ENCODE measurements at regions not wholly inside any gene's neighbourhood (a gene's known extent, or its start where the extent isn't known, plus 50 kb on each side); places are given as distances from the start of the nearest gene placed in this dataset.
"Not testable (repeated sequence)": the region's sequence is repeated elsewhere in the genome, so short reads cannot be mapped to it uniquely, and the experiment has no call there.

- DNase-seq, result no peak
Observed at GRCh38 chr6:119713903-119714302, 364.3 kb upstream of the MAN1A1 start.

- no peak for DNase-seq
Observed at GRCh38 chr6:119686644-119687043, 337.1 kb upstream of the MAN1A1 start.

- DNase-seq, result no peak
Observed at GRCh38 chr6:119686240-119686639, 336.7 kb upstream of the MAN1A1 start.

- DNase-seq, result no peak
Observed at GRCh38 chr6:119683671-119684070, 334.1 kb upstream of the MAN1A1 start.

DNA sequence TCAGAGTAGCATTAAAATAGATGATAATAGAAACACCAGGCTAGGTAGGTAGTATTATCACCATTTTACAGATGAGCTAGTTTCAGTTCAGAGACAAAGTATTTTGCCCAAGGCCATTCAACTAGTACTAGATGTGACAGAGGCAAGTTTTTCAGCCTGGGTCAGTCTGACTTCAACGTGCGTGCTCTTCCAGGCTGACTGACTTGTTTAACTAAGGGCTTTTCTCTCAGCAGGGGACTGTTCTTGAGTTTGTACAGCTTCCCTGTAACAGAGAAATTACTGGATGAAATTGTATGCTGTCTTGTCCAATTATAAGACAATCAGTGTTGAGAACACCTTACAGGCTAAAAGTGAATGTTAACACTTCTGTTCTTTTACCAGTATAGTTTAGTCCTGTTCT is 333.5 kb upstream of the MAN1A1 start:
- DNase-seq, result no peak

GRCh38 chr6:119678961-119679360 is 329.4 kb upstream of the MAN1A1 start:
- no peak for DNase-seq

DNA sequence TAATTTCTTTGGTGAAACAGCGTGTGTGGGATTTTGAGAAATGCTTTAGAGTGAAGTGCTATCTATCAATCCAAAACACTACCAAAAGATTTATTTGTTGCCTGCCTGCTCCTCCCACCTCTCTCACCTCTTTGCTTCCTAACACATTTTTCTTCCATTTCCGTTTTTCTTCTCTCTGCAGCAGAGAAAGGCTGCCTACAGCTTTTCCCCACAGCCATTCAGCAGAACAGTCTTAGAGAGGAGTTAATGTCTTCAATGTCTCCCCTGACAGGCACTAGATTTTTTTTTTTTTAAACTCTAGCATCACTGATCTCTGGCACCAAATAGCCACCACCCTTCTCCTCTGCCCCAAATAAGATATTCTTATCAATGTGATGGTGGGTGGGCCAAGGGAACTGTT is 327.8 kb upstream of the MAN1A1 start:
- no peak for DNase-seq

GRCh38 chr6:119676961-119677360 is 327.4 kb upstream of the MAN1A1 start:
- DNase-seq, result no peak

DNA sequence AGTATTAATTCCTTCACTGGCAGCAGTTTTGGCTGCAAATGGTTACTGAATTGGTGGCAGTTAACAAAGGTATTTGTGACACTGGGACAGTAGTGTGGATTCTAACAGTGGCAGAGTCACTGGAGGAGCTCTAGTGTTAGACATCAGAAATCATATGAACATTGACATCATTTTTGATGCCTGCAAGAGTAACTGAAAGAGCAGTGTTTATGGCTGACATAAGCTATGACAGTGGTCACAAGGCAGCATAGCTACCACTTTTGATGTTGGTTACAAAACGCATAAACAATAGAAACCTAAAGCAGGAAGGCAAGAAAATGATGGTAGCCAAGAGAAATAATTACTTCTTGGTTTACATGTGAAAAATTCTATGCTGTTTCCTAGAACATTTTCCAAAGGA is 326.7 kb upstream of the MAN1A1 start:
- no peak for DNase-seq

DNA sequence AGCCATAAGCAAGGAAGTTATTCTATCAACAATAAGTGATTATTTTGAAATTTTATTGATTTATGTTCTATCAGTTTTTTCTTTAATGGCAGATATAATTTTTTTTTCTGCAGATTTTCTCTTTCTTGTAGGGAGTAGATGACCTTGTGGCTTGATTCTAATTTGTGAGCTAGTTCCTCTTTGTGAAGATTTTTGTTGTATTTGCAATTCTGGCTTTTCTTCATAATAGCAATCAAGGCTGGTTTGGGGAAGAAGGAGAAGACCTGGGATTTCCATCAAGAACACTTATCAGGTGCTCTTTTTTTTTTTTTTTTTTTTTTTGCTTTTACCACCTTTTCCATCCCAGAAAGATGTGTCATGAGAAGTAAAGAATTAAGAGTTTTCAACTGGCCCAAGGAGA is 324.2 kb upstream of the MAN1A1 start:
- no peak for DNase-seq

- no peak for DNase-seq
Observed at GRCh38 chr6:119672725-119673124, 323.2 kb upstream of the MAN1A1 start.

- DNase-seq, result no peak
Observed at GRCh38 chr6:119671105-119671504, 321.5 kb upstream of the MAN1A1 start.

- DNase-seq, result no peak
Observed at GRCh38 chr6:119669221-119669620, 319.7 kb upstream of the MAN1A1 start.

DNA sequence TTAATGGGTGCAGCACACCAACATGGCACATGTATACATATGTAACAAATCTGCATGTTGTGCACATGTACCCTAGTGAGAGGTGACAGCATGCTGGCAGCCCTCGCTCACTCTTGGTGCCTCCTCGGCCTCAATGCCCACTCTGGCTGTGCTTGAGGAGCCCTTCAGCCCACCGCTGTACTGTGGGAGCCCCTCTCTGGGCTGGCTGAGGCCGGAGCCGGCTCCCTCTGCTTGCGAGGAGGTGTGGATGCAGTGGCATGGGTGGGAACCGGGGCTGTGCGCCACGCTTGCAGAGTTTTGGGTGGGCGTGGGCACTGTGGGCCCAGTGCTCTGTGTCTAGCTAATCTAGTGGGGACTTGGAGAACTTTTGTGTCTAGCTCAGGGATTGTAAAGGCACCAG is 315.9 kb upstream of the MAN1A1 start:
- not testable (repeated sequence) for DNase-seq

DNA sequence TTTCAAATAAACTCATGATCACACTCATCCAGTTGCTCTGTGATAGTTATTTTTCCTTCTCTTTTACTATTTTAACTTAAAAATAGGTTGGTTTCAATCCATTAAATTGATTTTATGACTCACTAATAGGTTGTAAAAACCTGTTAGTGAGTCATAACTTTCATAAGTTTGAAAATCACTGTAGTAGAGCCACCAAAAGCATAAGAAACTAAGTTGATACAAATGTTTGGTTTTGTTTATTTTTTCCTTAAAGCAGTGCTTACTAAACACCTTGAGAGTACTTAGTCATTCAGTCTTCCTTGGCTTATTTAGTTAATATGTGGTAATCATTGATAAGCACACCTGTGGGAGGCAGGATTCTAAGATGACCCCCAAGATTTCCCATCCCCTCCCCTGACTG is 312.1 kb upstream of the MAN1A1 start:
- no peak for DNase-seq

DNA sequence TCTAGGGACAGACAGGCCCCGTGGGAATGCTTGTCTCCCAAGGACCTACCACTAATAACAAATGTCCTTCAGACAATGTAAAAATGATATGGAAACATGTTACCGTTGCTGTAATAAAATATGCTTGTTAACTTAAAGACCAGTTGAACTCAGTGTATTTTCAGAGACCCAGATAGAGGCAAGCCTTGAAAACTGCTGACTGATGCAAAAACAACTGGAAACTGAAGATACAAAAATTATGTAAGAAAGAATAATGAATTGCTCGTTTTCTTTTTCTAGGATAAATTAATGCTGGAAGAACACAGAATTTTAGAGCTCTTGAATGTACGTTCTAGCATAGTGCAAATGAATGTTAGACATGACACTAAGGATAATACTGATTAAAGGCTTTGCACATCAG is 311.5 kb upstream of the MAN1A1 start:
- no peak for DNase-seq

DNA sequence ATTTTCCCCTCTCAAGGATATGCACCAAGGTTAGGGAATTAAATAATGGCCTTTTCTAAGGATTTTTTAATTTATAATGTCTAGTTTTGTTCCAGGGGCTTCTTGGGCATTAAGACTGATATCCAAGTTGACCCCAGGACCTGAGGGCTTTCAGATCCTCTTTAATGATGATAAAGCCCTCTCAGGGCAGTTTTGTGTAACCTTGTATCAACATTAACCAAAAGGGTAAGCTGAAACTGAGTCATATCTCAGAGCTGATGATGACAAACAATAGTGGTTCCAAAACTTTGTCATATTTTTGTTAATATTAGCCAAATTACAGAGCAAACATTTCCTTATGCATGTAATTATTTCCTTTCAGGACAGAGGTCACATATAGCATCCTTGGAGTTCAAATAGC is 309.4 kb upstream of the MAN1A1 start:
- DNase-seq, result no peak

- DNase-seq, result no peak
Observed at GRCh38 chr6:119655124-119655523, 305.6 kb upstream of the MAN1A1 start.

DNA sequence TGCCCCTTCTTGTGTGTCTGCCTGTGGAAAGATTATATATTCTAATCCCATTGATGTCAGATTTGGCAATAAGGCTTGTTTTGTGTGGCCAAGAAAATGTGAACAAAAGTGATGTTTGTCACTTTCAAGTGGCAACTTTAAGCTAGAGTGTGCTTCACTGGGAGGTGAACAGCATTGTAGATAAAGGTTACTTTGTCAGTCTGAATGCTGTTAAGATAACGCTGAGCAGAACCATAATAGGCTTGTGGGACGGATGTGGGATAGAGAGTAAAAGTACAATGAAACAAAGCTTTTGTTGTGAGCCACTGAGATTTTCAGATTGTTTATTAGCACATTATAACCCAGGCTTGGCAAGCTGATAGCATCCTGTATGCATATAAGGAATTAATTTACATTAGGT is 303.8 kb upstream of the MAN1A1 start:
- DNase-seq, result no peak

DNA sequence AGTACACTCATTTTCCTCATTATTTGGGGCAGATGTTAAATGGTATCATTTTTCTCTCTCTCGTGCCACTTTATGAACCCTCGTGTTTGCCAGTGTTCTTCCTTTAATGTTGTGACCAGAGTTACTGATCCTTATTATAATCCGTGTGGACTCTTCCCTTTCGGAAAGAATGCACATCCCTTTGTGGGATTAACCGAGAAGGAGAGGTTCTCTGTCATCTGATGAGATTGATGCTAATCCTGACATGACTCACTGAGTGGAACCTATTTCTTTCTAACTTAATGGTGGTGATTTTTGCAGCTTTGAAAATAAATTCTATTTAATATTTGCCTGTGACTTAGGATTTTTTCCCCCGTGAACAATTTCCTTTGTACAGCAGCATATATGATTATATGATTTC is 300.0 kb upstream of the MAN1A1 start:
- DNase-seq, result no peak

DNA sequence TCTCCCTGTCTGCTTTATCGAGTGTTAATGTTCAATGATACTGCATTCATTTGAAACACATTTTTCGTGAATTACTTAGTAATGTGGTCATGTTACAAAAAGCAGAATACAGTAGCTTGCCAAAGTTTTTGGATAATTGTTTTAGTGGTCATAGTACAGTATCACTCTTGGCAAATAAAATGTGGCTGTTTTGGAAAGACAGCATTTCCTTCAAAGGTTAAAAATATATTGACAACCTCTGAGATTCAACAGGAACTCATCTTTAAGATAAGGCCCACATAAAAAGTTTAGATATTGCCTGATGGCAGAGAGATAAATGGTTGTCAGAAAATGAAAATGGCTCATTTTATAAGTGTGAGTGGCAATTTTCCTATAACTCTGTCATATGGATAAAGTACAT is 297.7 kb upstream of the MAN1A1 start:
- DNase-seq, result no peak

DNA sequence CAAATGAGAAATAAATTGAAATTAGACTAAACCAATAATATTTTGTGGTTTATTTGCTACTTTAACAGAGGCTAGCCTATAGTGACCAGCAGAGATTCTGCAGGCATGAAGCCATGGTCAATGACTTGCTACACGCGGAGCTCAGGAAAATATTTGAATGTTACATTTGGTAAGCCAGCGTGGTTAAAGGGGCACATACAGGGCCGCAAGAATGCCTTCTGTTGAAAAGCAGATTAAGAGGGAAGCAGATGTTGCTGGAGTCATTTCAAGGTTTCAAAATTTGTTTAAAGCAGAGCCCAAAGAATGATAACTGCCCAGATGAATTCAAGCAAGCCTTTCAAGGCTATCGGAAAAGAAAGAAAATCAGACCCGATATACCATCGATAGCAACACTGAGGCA is 294.3 kb upstream of the MAN1A1 start:
- DNase-seq, result no peak

- DNase-seq, result no peak
Observed at GRCh38 chr6:119637768-119638167, 288.2 kb upstream of the MAN1A1 start.

- DNase-seq, result no peak
Observed at GRCh38 chr6:119636060-119636459, 286.5 kb upstream of the MAN1A1 start.

GRCh38 chr6:119633461-119633860 is 283.9 kb upstream of the MAN1A1 start:
- no peak for DNase-seq

- DNase-seq, result no peak
Observed at GRCh38 chr6:119630561-119631192, 281.1 kb upstream of the MAN1A1 start.

Data from CD4-positive, alpha-beta T cell treated with Interleukin-6 for 4 hours (primary cell).